ENCODE measurements at regions not wholly inside any gene's neighbourhood (a gene's known extent, or its start where the extent isn't known, plus 50 kb on each side); places are given as distances from the start of the nearest gene placed in this dataset.

DNA sequence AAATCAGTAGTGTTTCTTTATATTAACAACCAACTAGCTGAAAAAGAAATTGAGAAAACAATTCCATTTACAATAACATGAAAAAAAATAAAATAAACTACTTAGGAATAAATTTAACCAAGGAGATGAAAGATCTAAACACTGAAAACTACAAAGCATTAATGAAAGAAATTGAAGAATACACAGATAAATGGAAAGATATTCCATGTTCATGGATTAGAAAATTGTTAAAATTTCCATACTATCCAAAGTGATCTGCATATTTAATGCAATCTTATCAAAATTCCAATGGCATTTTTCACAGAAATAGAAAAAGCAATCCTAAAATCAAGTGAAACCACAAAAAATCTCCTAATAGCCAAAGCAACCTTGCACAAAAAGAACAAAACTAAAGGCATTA is 320.2 kb upstream of the GRAMD2B start:
- Histone ChIP-seq H3K27me3 (ENCODE audit: control insufficient read depth in 3 of 3, insufficient read depth in 3 of 3, low read length in 2 of 3) (no peaks in the 10 kb centered on the region), H3K9ac (ENCODE audit: insufficient read depth in 1 of 2, low read length in 2 of 2) (no peak overlapping the region), H3K27ac (ENCODE audit: low read depth in 1 of 2, low read length in 1 of 2) (no peak overlapping the region), H3K36me3 (ENCODE audit: control insufficient read depth in 4 of 4, insufficient read depth in 4 of 4, low read length in 4 of 4) (no peaks in the 10 kb centered on the region), H3K4me3 (no peak overlapping the region), H3K4me1 (ENCODE audit: control insufficient read depth in 5 of 5, insufficient read depth in 5 of 5, low read length in 5 of 5) (peaks cover 0 to 2% (median 0%) of the 10 kb centered on the region in 5 donors), H3K9me3 (ENCODE audit: control insufficient read depth in 4 of 4, insufficient read depth in 3 of 4, low read length in 3 of 4) (no peaks in the 10 kb centered on the region)
- TF ChIP-seq, protein P1, sequence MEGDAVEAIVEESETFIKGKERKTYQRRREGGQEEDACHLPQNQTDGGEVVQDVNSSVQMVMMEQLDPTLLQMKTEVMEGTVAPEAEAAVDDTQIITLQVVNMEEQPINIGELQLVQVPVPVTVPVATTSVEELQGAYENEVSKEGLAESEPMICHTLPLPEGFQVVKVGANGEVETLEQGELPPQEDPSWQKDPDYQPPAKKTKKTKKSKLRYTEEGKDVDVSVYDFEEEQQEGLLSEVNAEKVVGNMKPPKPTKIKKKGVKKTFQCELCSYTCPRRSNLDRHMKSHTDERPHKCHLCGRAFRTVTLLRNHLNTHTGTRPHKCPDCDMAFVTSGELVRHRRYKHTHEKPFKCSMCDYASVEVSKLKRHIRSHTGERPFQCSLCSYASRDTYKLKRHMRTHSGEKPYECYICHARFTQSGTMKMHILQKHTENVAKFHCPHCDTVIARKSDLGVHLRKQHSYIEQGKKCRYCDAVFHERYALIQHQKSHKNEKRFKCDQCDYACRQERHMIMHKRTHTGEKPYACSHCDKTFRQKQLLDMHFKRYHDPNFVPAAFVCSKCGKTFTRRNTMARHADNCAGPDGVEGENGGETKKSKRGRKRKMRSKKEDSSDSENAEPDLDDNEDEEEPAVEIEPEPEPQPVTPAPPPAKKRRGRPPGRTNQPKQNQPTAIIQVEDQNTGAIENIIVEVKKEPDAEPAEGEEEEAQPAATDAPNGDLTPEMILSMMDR (IDR thresholded peaks at IDR 0.05; ENCODE audit: control extremely low read depth, extremely low read depth) = no peak
- DNase-seq (no peak), ATAC-seq (ENCODE audit: insufficient read depth, low FRiP score) (no peak)

DNA sequence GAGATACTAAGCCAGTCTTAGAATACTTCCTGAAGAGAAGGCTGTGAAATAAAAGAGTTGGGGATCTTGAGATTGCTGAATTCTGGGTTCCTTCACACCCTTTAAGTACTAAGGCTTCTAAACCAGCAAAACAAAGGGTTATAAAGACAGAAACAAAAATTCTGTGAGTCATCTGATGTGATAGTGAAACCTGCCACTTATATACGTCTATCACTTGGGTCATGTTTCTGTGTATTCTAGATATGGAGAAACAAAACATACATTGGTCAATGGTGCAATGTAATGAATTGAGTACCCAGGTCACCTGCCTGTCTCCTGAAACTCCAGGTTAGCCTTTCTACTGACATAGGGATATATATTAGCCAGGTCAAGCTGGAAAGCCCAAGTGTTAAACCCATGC is 319.3 kb upstream of the GRAMD2B start:
- WGBS, 2 donors = 81 to 83% methylated on average over 1 of the region's 1 CpG
- no peaks in the 10 kb centered on the region for H3K27me3 ChIP-seq (ENCODE audit: control insufficient read depth in 3 of 3, insufficient read depth in 3 of 3, low read length in 2 of 3)
- no peak overlapping the region for H3K27ac ChIP-seq (ENCODE audit: low read depth in 1 of 2, low read length in 1 of 2)
- no peak overlapping the region for H3K9ac ChIP-seq (ENCODE audit: insufficient read depth in 1 of 2, low read length in 2 of 2)
- DNase-seq (no peak), ATAC-seq (ENCODE audit: insufficient read depth, low FRiP score) (no peak)
- TF ChIP-seq, protein P1 (IDR thresholded peaks at IDR 0.05; ENCODE audit: control extremely low read depth, extremely low read depth) = no peak
- H3K9me3 ChIP-seq (ENCODE audit: control insufficient read depth in 4 of 4, insufficient read depth in 3 of 4, low read length in 3 of 4) = no peaks in the 10 kb centered on the region
- H3K36me3 ChIP-seq (ENCODE audit: control insufficient read depth in 4 of 4, insufficient read depth in 4 of 4, low read length in 4 of 4) = no peaks in the 10 kb centered on the region
- no peak overlapping the region for H3K4me3 ChIP-seq
- H3K4me1 ChIP-seq (ENCODE audit: control insufficient read depth in 5 of 5, insufficient read depth in 5 of 5, low read length in 5 of 5) = peaks cover 0 to 2% (median 0%) of the 10 kb centered on the region in 5 donors

DNA sequence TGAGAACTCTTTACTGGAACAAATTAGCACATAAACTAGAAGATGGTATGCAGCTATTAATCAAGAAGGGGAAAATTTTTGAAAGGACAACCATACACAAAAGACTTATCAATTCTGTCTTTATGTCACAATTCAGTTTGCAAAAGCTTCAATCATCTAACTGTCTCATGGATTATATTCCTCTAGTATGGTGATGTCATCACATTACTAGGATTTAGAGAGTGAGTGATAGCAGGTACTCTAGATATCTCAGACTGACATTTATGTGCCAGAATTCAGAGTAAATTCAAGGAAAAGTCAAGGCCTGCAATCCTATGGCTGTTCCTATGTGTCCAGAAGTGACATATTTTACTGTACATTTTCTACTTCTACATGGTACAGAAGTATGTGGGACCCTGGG is 318.9 kb upstream of the GRAMD2B start:
- Histone ChIP-seq H3K27ac (ENCODE audit: low read depth in 1 of 2, low read length in 1 of 2) (no peak overlapping the region), H3K9me3 (ENCODE audit: control insufficient read depth in 4 of 4, insufficient read depth in 3 of 4, low read length in 3 of 4) (no peaks in the 10 kb centered on the region), H3K4me3 (no peak overlapping the region), H3K27me3 (ENCODE audit: control insufficient read depth in 3 of 3, insufficient read depth in 3 of 3, low read length in 2 of 3) (no peaks in the 10 kb centered on the region), H3K36me3 (ENCODE audit: control insufficient read depth in 4 of 4, insufficient read depth in 4 of 4, low read length in 4 of 4) (no peaks in the 10 kb centered on the region), H3K4me1 (ENCODE audit: control insufficient read depth in 5 of 5, insufficient read depth in 5 of 5, low read length in 5 of 5) (peaks cover 0 to 2% (median 0%) of the 10 kb centered on the region in 5 donors), H3K9ac (ENCODE audit: insufficient read depth in 1 of 2, low read length in 2 of 2) (no peak overlapping the region)
- TF ChIP-seq, protein P1 (IDR thresholded peaks at IDR 0.05; ENCODE audit: control extremely low read depth, extremely low read depth) = no peak
- DNase-seq (no peak), ATAC-seq (ENCODE audit: insufficient read depth, low FRiP score) (no peak)

DNA sequence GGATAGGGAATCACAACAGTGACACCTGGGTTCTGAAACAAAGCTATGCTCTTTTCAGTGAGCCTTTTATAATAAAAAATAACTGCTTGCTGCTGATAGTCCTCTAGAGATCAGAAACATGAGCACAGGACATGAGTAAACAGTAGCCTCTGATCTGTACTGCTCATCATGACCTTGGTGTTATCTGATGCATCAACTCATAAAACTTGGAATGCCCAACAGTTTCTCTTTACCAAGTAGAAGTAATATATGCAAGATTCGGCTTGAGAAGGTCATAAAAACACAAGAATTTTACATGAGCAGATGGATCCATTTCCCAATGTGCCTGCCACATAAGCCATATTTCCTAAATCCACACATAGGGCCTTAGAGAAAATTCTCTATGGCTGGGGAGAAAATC is 318.3 kb upstream of the GRAMD2B start:
- no peak for DNase-seq
- peaks cover 0 to 2% (median 0%) of the 10 kb centered on the region in 5 donors for H3K4me1 ChIP-seq (ENCODE audit: control insufficient read depth in 5 of 5, insufficient read depth in 5 of 5, low read length in 5 of 5)
- no peak for ATAC-seq (ENCODE audit: insufficient read depth, low FRiP score)
- no peaks in the 10 kb centered on the region for H3K36me3 ChIP-seq (ENCODE audit: control insufficient read depth in 4 of 4, insufficient read depth in 4 of 4, low read length in 4 of 4)
- H3K27me3 ChIP-seq (ENCODE audit: control insufficient read depth in 3 of 3, insufficient read depth in 3 of 3, low read length in 2 of 3) = no peaks in the 10 kb centered on the region
- no peak overlapping the region for H3K4me3 ChIP-seq
- no peaks in the 10 kb centered on the region for H3K9me3 ChIP-seq (ENCODE audit: control insufficient read depth in 4 of 4, insufficient read depth in 3 of 4, low read length in 3 of 4)
- no peak overlapping the region for H3K9ac ChIP-seq (ENCODE audit: insufficient read depth in 1 of 2, low read length in 2 of 2)
- H3K27ac ChIP-seq (ENCODE audit: low read depth in 1 of 2, low read length in 1 of 2) = no peak overlapping the region
- 0% methylated on average over 1 of the region's 1 CpG for WGBS, 2 donors
- TF ChIP-seq, protein P1 (IDR thresholded peaks at IDR 0.05; ENCODE audit: control extremely low read depth, extremely low read depth) = no peak

All from lung (tissue), 11 donors.